H9 (cell line): ENCODE measurements at regions not wholly inside any gene's neighbourhood (a gene's known extent, or its start where the extent isn't known, plus 50 kb on each side); places are given as distances from the start of the nearest gene placed in this dataset.

Experiments
- DNase-seq: peaks from one replicate; pipeline ENCODE4 v3.0.0-alpha.2; 2017
- H2AFZ ChIP-seq: one replicate; pipeline ENCODE4 v1.6.1; 2013; ENCODE audit warnings: mild to moderate bottlenecking, low read length, control low read depth, moderate library complexity
- H2AK5ac ChIP-seq: 2 replicates; pipeline ENCODE4 v1.6.1; 2013; ENCODE audit warnings: low read length, control low read depth, mixed read lengths; ENCODE audit not compliant: insufficient read length
- H2BK120ac ChIP-seq: one replicate; pipeline ENCODE4 v1.6.1; 2013; ENCODE audit warnings: low read depth, mild to moderate bottlenecking, low read length, control low read depth, inconsistent platforms; ENCODE audit not compliant: poor library complexity, severe bottlenecking
- H2BK12ac ChIP-seq: 2 replicates; pipeline ENCODE4 v1.6.1; 2013; ENCODE audit warnings: low read length, control low read depth, mixed read lengths, low read depth; ENCODE audit not compliant: insufficient read length
- H2BK15ac ChIP-seq: 2 replicates; pipeline ENCODE4 v1.6.1; 2013; ENCODE audit warnings: low read depth, low read length, control low read depth
- H2BK20ac ChIP-seq: one replicate; pipeline ENCODE4 v1.6.1; 2013; ENCODE audit warnings: low read depth, mild to moderate bottlenecking, low read length, control low read depth, inconsistent platforms; ENCODE audit not compliant: poor library complexity, severe bottlenecking
- H2BK5ac ChIP-seq: 2 replicates; pipeline ENCODE4 v1.6.1; 2013; ENCODE audit warnings: low read length, control low read depth, mixed read lengths; ENCODE audit not compliant: insufficient read length
- H3K14ac ChIP-seq: 2 replicates; pipeline ENCODE4 v1.6.1; 2013; ENCODE audit warnings: low read length, control low read depth; ENCODE audit not compliant: insufficient read depth
- H3K18ac ChIP-seq: 2 replicates; pipeline ENCODE4 v1.6.1; 2013; ENCODE audit warnings: low read depth, mild to moderate bottlenecking, mixed read lengths, low read length, control low read depth; ENCODE audit not compliant: insufficient read length
- H3K23ac ChIP-seq: 2 replicates; pipeline ENCODE4 v1.6.1; 2013; ENCODE audit warnings: low read length, control low read depth, mixed read lengths, low read depth; ENCODE audit not compliant: insufficient read length
- H3K23me2 ChIP-seq: 2 replicates; pipeline ENCODE4 v1.6.1; 2013; ENCODE audit warnings: low read depth, mild to moderate bottlenecking, mixed read lengths, low read length, control low read depth; ENCODE audit not compliant: insufficient read length, poor library complexity, severe bottlenecking
- H3K27ac ChIP-seq: 2 replicates; pipeline ENCODE4 v1.5.1; 2013; ENCODE audit warnings: low read length, control low read depth, mixed read lengths, low read depth; ENCODE audit not compliant: insufficient read length
- H3K27me3 ChIP-seq: 2 replicates; pipeline ENCODE4 v1.6.1; 2013; ENCODE audit warnings: low read length, control low read depth, inconsistent platforms; ENCODE audit not compliant: insufficient read depth
- H3K4ac ChIP-seq: 2 replicates; pipeline ENCODE4 v1.6.1; 2013; ENCODE audit warnings: low read depth, mild to moderate bottlenecking, control low read depth, inconsistent platforms, low read length, moderate library complexity
- H3K4me1 ChIP-seq: 2 replicates; pipeline ENCODE4 v1.6.1; 2013; ENCODE audit warnings: low read length, control low read depth, inconsistent platforms; ENCODE audit not compliant: insufficient read depth
- H3K4me2 ChIP-seq: 2 replicates; pipeline ENCODE4 v1.6.1; 2013; ENCODE audit warnings: low read length, control low read depth, mixed read lengths; ENCODE audit not compliant: insufficient read length, insufficient read depth
- H3K56ac ChIP-seq: 2 replicates; pipeline ENCODE4 v1.6.1; 2013; ENCODE audit warnings: low read depth, mild to moderate bottlenecking, mixed read lengths, low read length, control low read depth; ENCODE audit not compliant: insufficient read length
- H3K79me1 ChIP-seq: 2 replicates; pipeline ENCODE4 v1.6.1; 2013; ENCODE audit warnings: low read depth, mild to moderate bottlenecking, moderate library complexity, low read length, control low read depth, inconsistent platforms; ENCODE audit not compliant: insufficient read depth, poor library complexity, severe bottlenecking
- H3K79me2 ChIP-seq: 2 replicates; pipeline ENCODE4 v1.6.1; 2013; ENCODE audit warnings: low read length, control low read depth, inconsistent platforms; ENCODE audit not compliant: insufficient read depth
- H3K9ac ChIP-seq: 2 replicates; pipeline ENCODE4 v1.6.1; 2013; ENCODE audit warnings: low read length, control low read depth, mixed read lengths; ENCODE audit not compliant: insufficient read length; ENCODE audit errors: extremely low read depth
- H3K9me3 ChIP-seq: one replicate; pipeline ENCODE4 v1.6.1; 2013; ENCODE audit warnings: low read depth, low read length, inconsistent platforms; ENCODE audit not compliant: control insufficient read depth
- H3T11ph ChIP-seq: one replicate; pipeline ENCODE4 v1.6.1; 2013; ENCODE audit warnings: mild to moderate bottlenecking, low read length, control low read depth, inconsistent platforms
- H4K20me1 ChIP-seq: one replicate; pipeline ENCODE4 v1.6.1; 2013; ENCODE audit not compliant: control insufficient read depth, insufficient read length, insufficient read depth
- H4K5ac ChIP-seq: 2 replicates; pipeline ENCODE4 v1.6.1; 2013; ENCODE audit warnings: low read depth, mild to moderate bottlenecking, mixed read lengths, low read length, control low read depth; ENCODE audit not compliant: insufficient read length
- H4K8ac ChIP-seq: replicated peaks from 2 replicates; pipeline ENCODE4 v1.6.1; 2013; ENCODE audit warnings: low read length, control low read depth, mixed read lengths, low read depth; ENCODE audit not compliant: insufficient read length
- H4K91ac ChIP-seq: 2 replicates; pipeline ENCODE4 v1.6.1; 2013; ENCODE audit warnings: low read depth, mild to moderate bottlenecking, moderate library complexity, mixed read lengths, low read length, control low read depth; ENCODE audit not compliant: insufficient read length
- H3K27ac Mint-ChIP-seq, 3 experiments: 2 replicates in 2 of 3; 3 replicates in 1 of 3; pipeline ENCODE4 v1.8.0; 2020 to 2021; ENCODE audit warnings: mixed read lengths in 3 of 3, mild to moderate bottlenecking in 1 of 3, moderate library complexity in 1 of 3
- H3K27me3 Mint-ChIP-seq: 2 replicates; pipeline ENCODE4 v1.8.0; 2021; ENCODE audit warnings: low read depth, mild to moderate bottlenecking, moderate library complexity, mixed read lengths
- H3K36me3 Mint-ChIP-seq, 3 experiments: 2 replicates in 2 of 3; 3 replicates in 1 of 3; pipeline ENCODE4 v1.8.0; 2020 to 2021; ENCODE audit warnings: low read depth in 3 of 3, mixed read lengths in 3 of 3; ENCODE audit not compliant: insufficient read depth in 1 of 3
- H3K4me1 Mint-ChIP-seq, 2 experiments: 2 replicates each; pipeline ENCODE4 v1.8.0; 2020; ENCODE audit warnings: mixed read lengths in 2 of 2
- H3K4me3 Mint-ChIP-seq, 2 experiments: 2 replicates in 1 of 2; 3 replicates in 1 of 2; pipeline ENCODE4 v1.8.0; 2020 to 2021; ENCODE audit warnings: mild to moderate bottlenecking in 2 of 2, mixed read lengths in 2 of 2, moderate library complexity in 1 of 2
- H3K9me3 Mint-ChIP-seq, 2 experiments: 2 replicates in 1 of 2; 3 replicates in 1 of 2; pipeline ENCODE4 v1.8.0; 2020; ENCODE audit warnings: mild to moderate bottlenecking in 2 of 2, mixed read lengths in 2 of 2, moderate library complexity in 1 of 2
- CTCF ChIP-seq: fragments of 200-600 bp; sonication (generic); conservative IDR thresholded peaks from 3 replicates; pipeline ENCODE4 v1.8.0; 2021; ENCODE audit warnings: antibody characterized with exemption, mild to moderate bottlenecking

GRCh38 chr3:27034255-27034654, 334.9 kb downstream of the NEK10 start:
- H3K27ac Mint-ChIP-seq = no peak overlapping the region
- no peaks in the 10 kb centered on the region for H4K20me1 ChIP-seq
- H3K56ac ChIP-seq = no peak overlapping the region
- H4K8ac ChIP-seq = no peak overlapping the region
- no peak overlapping the region for H3K14ac ChIP-seq
- no peak overlapping the region for H3K9ac ChIP-seq
- H3K4me2 ChIP-seq = no peak overlapping the region
- H3K79me2 ChIP-seq = no peaks in the 10 kb centered on the region
- H3T11ph ChIP-seq = no peak overlapping the region
- no peak for DNase-seq
- H2BK15ac ChIP-seq = no peak overlapping the region
- H3K4me1 Mint-ChIP-seq = peaks cover 3 to 4% of the 10 kb centered on the region in 2 experiments; a peak in 2 of 4 replicates
- H2AK5ac ChIP-seq = no peak overlapping the region
- H3K27me3 Mint-ChIP-seq = no peaks in the 10 kb centered on the region
- H2BK12ac ChIP-seq = no peak overlapping the region
- no peaks in the 10 kb centered on the region for H3K27me3 ChIP-seq
- H4K5ac ChIP-seq = no peak overlapping the region
- H3K79me1 ChIP-seq = no peaks in the 10 kb centered on the region
- no peak overlapping the region for H2BK20ac ChIP-seq
- H3K23me2 ChIP-seq = no peaks in the 10 kb centered on the region
- no peak overlapping the region for H3K18ac ChIP-seq
- no peak overlapping the region for H3K4me3 Mint-ChIP-seq
- H3K9me3 Mint-ChIP-seq = no peaks in the 10 kb centered on the region; a peak in 1 of 5 replicates
- no peak for TF ChIP-seq CTCF
- no peak overlapping the region for H3K27ac ChIP-seq
- no peak overlapping the region for H3K23ac ChIP-seq
- no peak overlapping the region for H4K91ac ChIP-seq
- H3K36me3 Mint-ChIP-seq = peaks cover 0 to 21% (median 5%) of the 10 kb centered on the region in 3 experiments; a peak in 3 of 7 replicates
- no peak overlapping the region for H2BK120ac ChIP-seq
- no peak overlapping the region for H3K4ac ChIP-seq
- no peak overlapping the region for H2BK5ac ChIP-seq
- no peak overlapping the region for H2AFZ ChIP-seq
- H3K4me1 ChIP-seq = no peaks in the 10 kb centered on the region; the same call in 1 of the 2 replicates
- no peaks in the 10 kb centered on the region for H3K9me3 ChIP-seq
